ENCODE measurements at regions not wholly inside any gene's neighbourhood (a gene's known extent, or its start where the extent isn't known, plus 50 kb on each side); places are given as distances from the start of the nearest gene placed in this dataset.

DNA sequence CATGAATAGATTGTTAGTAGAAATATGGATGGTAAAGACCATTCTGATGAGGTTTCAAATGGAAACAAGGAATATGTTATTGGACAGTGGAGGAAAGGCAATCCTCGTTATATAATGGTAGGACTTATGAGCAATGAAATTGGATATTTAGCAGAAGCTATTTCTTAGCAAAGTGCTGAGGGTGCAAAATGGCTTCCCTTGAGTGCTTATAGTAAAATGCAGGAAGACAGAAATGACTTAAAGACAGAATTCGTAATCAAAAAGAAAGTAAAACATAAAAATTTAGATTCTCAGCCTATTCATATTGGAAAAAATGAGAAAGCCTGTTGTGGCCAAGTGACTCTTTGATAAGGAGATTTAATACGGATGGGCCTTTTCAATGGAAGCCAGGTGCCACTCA, 102.1 kb upstream of the ADRA1B start:
- Histone ChIP-seq H3K9me3 (ENCODE audit: control insufficient read depth, low read length) (no peaks in the 10 kb centered on the region), H3K27me3 (ENCODE audit: control insufficient read depth, insufficient read depth, low read length) (no peaks in the 10 kb centered on the region), H3K36me3 (ENCODE audit: control insufficient read depth, insufficient read depth, low read length) (no peaks in the 10 kb centered on the region), H3K4me1 (ENCODE audit: control insufficient read depth, insufficient read depth, low read length) (no peaks in the 10 kb centered on the region), H3K4me3 (ENCODE audit: low read length) (no peak overlapping the region), H3K9ac (ENCODE audit: low read length) (no peak overlapping the region)

GRCh38 chr5:159814805-159815585, 101.3 kb upstream of the ADRA1B start:
- Histone ChIP-seq H3K27me3 (ENCODE audit: control insufficient read depth, insufficient read depth, low read length) (no peaks in the 10 kb centered on the region), H3K9ac (ENCODE audit: low read length) (no peak overlapping the region), H3K4me1 (ENCODE audit: control insufficient read depth, insufficient read depth, low read length) (no peaks in the 10 kb centered on the region), H3K36me3 (ENCODE audit: control insufficient read depth, insufficient read depth, low read length) (no peaks in the 10 kb centered on the region), H3K4me3 (ENCODE audit: low read length) (no peak overlapping the region), H3K9me3 (ENCODE audit: control insufficient read depth, low read length) (no peaks in the 10 kb centered on the region)

DNA sequence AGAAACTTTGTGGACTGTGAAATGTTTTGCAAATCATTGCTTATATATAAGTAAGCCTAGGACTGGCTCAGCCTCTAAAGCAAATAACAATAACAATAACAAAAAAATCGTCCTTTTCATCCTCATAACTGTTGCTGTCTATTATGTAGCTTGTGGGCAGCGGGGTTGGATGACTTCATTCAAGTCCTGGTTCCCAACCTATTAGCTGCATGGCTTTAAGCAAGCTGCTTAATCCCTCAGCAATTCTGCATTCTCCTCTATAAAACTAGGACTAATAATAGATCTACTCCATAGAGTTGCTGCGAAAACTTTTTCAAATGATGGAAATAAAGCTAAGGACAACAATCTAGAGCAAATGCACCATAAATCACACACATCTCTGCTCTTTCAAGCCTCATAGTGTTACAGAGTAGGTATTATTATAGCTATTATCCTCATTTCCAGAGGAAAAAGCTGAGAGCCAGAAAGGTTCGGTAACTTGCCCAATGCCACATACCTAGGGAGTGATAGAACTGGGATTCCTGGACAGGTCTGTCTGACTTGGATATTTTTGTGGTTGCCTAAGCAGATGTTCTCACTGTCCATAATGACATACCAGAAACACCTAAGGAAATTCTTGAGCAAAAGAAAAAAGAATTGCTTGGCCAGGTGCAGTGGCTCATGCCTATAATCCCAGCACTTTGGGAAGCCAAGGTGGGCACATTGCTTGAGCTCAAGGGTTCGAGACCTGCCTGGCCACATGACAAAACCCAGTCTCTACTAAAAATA, 98.8 kb upstream of the ADRA1B start:
- H3K27me3 ChIP-seq (ENCODE audit: control insufficient read depth, insufficient read depth, low read length), result no peaks in the 10 kb centered on the region
- H3K9me3 ChIP-seq (ENCODE audit: control insufficient read depth, low read length), result no peaks in the 10 kb centered on the region
- H3K4me3 ChIP-seq (ENCODE audit: low read length), result no peak overlapping the region
- no peaks in the 10 kb centered on the region for H3K36me3 ChIP-seq (ENCODE audit: control insufficient read depth, insufficient read depth, low read length)
- H3K4me1 ChIP-seq (ENCODE audit: control insufficient read depth, insufficient read depth, low read length), result no peaks in the 10 kb centered on the region
- H3K9ac ChIP-seq (ENCODE audit: low read length), result no peak overlapping the region

DNA sequence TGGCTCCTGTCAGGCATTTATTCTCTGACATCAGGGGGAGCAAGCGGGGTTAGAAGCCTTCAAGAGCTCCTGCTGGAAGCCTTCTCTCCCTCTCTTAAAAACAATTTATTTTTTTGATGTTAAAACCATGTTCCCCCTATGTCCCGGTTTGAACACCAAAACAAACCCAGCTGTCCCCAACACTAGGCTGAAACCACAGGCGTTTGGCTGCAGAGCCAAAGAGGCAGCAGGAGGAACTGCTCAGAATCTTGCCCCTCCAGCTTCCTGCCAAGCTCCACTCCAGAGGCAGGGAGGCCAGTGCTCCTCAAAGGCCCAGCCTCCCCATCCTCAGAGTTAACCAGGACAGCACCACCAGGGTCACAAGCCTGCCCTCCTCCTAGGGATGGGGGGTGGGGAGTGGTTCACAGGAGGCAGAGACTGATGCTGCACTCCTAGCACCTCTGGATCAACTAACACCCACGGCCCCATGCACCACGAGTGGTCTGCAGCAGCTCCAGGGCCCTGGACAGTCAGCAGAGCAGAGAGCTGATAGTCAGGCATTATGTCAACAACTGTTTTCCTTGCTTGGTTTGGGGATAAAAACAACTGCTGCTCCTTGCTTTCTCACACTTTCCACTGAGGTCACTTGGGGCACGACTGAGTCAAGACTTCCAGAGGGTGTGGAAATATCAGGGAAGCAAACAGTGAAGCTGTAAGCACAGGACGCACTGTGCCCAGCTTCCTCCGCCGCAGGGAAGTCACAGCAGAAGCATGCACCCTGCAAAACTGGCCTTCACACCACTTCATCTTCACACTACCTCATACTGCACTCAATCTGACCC, 96.5 kb upstream of the ADRA1B start:
- Histone ChIP-seq H3K4me1 (ENCODE audit: control insufficient read depth, insufficient read depth, low read length) (no peaks in the 10 kb centered on the region), H3K9ac (ENCODE audit: low read length) (no peak overlapping the region), H3K4me3 (ENCODE audit: low read length) (no peak overlapping the region), H3K36me3 (ENCODE audit: control insufficient read depth, insufficient read depth, low read length) (no peaks in the 10 kb centered on the region), H3K9me3 (ENCODE audit: control insufficient read depth, low read length) (no peaks in the 10 kb centered on the region), H3K27me3 (ENCODE audit: control insufficient read depth, insufficient read depth, low read length) (no peaks in the 10 kb centered on the region)

- no peak overlapping the region for H3K4me3 ChIP-seq (ENCODE audit: low read length)
- H3K9ac ChIP-seq (ENCODE audit: low read length), result no peak overlapping the region
- H3K36me3 ChIP-seq (ENCODE audit: control insufficient read depth, insufficient read depth, low read length), result no peaks in the 10 kb centered on the region
- no peaks in the 10 kb centered on the region for H3K27me3 ChIP-seq (ENCODE audit: control insufficient read depth, insufficient read depth, low read length)
- H3K4me1 ChIP-seq (ENCODE audit: control insufficient read depth, insufficient read depth, low read length), result no peaks in the 10 kb centered on the region
- no peaks in the 10 kb centered on the region for H3K9me3 ChIP-seq (ENCODE audit: control insufficient read depth, low read length)
Measured at GRCh38 chr5:159820692-159821091, 95.6 kb upstream of the ADRA1B start.

- Histone ChIP-seq H3K9ac (ENCODE audit: low read length) (no peak overlapping the region), H3K27me3 (ENCODE audit: control insufficient read depth, insufficient read depth, low read length) (no peaks in the 10 kb centered on the region), H3K36me3 (ENCODE audit: control insufficient read depth, insufficient read depth, low read length) (no peaks in the 10 kb centered on the region), H3K9me3 (ENCODE audit: control insufficient read depth, low read length) (no peaks in the 10 kb centered on the region), H3K4me1 (ENCODE audit: control insufficient read depth, insufficient read depth, low read length) (no peaks in the 10 kb centered on the region), H3K4me3 (ENCODE audit: low read length) (no peak overlapping the region)
Measured at GRCh38 chr5:159821461-159821940, 94.8 kb upstream of the ADRA1B start.

GRCh38 chr5:159824188-159825161, 91.8 kb upstream of the ADRA1B start:
- H3K36me3 ChIP-seq (ENCODE audit: control insufficient read depth, insufficient read depth, low read length), result no peaks in the 10 kb centered on the region

GRCh38 chr5:159825551-159826051, 90.7 kb upstream of the ADRA1B start:
- Histone ChIP-seq H3K36me3 (ENCODE audit: control insufficient read depth, insufficient read depth, low read length) (no peaks in the 10 kb centered on the region), H3K4me1 (ENCODE audit: control insufficient read depth, insufficient read depth, low read length) (no peaks in the 10 kb centered on the region), H3K9me3 (ENCODE audit: control insufficient read depth, low read length) (no peaks in the 10 kb centered on the region), H3K27me3 (ENCODE audit: control insufficient read depth, insufficient read depth, low read length) (no peaks in the 10 kb centered on the region), H3K9ac (ENCODE audit: low read length) (no peak overlapping the region), H3K4me3 (ENCODE audit: low read length) (no peak overlapping the region)

More at GRCh38 chr5:159824188-159825161, 91.8 kb upstream of the ADRA1B start:
- Histone ChIP-seq H3K4me1 (ENCODE audit: control insufficient read depth, insufficient read depth, low read length) (no peaks in the 10 kb centered on the region), H3K27me3 (ENCODE audit: control insufficient read depth, insufficient read depth, low read length) (no peaks in the 10 kb centered on the region), H3K4me3 (ENCODE audit: low read length) (no peak overlapping the region), H3K9ac (ENCODE audit: low read length) (no peak overlapping the region), H3K9me3 (ENCODE audit: control insufficient read depth, low read length) (no peaks in the 10 kb centered on the region)

DNA sequence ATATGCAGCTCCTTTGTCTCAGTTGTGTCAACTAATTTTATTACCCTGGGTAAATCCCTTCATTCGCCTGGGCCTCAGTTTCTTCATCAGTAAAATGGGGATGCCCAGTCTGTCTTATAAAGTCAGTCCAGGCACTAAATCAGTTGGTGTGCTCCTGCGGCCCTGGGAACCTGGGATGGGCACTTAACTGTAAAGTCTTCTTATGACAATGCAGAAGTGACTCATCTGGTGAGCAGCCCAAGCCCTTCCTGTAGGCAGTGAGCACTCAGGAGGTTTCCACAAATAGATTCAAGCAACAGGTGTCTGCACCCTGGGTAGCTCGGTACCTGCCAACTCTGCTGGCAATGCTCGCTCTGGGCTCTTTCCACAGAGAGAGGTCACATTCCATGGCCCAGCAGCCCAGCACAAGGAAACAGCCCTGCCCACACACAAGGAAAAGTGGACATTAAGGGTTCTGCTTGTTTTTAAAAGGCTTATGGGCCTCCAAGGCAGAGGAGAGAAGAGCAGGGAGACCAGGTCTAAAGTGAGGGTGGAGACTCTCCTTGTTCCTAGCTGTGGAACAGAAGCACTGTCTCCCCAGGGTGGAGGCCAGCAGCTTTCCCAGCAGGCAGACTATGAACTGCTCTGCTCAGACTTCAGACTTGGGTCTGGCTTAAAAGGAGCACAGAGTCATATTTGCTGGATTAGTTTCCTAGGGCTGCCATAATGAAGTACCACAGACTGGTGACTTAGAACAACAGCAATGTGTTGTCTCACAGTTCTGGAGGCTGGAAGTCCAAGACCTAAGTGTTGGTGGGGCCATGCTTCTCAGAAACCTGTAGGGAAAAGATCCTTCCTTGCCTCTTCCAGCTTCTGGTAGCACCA, 89.7 kb upstream of the ADRA1B start:
- Histone ChIP-seq H3K4me1 (ENCODE audit: control insufficient read depth, insufficient read depth, low read length) (no peaks in the 10 kb centered on the region), H3K27me3 (ENCODE audit: control insufficient read depth, insufficient read depth, low read length) (no peaks in the 10 kb centered on the region), H3K4me3 (ENCODE audit: low read length) (no peak overlapping the region), H3K9me3 (ENCODE audit: control insufficient read depth, low read length) (no peaks in the 10 kb centered on the region), H3K9ac (ENCODE audit: low read length) (no peak overlapping the region), H3K36me3 (ENCODE audit: control insufficient read depth, insufficient read depth, low read length) (no peaks in the 10 kb centered on the region)

GRCh38 chr5:159827861-159828260, 88.4 kb upstream of the ADRA1B start:
- H3K36me3 ChIP-seq (ENCODE audit: control insufficient read depth, insufficient read depth, low read length), result no peaks in the 10 kb centered on the region
- no peak overlapping the region for H3K4me3 ChIP-seq (ENCODE audit: low read length)
- H3K27me3 ChIP-seq (ENCODE audit: control insufficient read depth, insufficient read depth, low read length), result no peaks in the 10 kb centered on the region
- H3K9ac ChIP-seq (ENCODE audit: low read length), result no peak overlapping the region
- no peaks in the 10 kb centered on the region for H3K9me3 ChIP-seq (ENCODE audit: control insufficient read depth, low read length)
- no peaks in the 10 kb centered on the region for H3K4me1 ChIP-seq (ENCODE audit: control insufficient read depth, insufficient read depth, low read length)

Measured in mucosa of stomach (tissue), 1 donor.